Breast epithelium (tissue), 3 donors: ENCODE measurements at regions not wholly inside any gene's neighbourhood (a gene's known extent, or its start where the extent isn't known, plus 50 kb on each side); places are given as distances from the start of the nearest gene placed in this dataset.

Experiments
- POLR2AphosphoS5 ChIP-seq, 3 donors: sonication (generic); formaldehyde crosslinking; IDR thresholded peaks; one replicate each; pipeline ENCODE4 v1.6.1; 2017; ENCODE audit warnings: antibody characterized with exemption in 3 of 3
- TF ChIP-seq, protein P1 (sequence below), 3 donors: fragments of 450-650 bp; IDR thresholded peaks; one replicate each; pipeline ENCODE4 v1.5.1; 2016 to 2017; ENCODE audit warnings: antibody characterized with exemption in 3 of 3, mild to moderate bottlenecking in 3 of 3, moderate library complexity in 3 of 3

GRCh38 chr4:181656748-181657147 is 586.5 kb upstream of the TENM3 start:
- no peak for TF ChIP-seq POLR2AphosphoS5 (IDR thresholded peaks at IDR 0.05)
- TF ChIP-seq, protein P1, sequence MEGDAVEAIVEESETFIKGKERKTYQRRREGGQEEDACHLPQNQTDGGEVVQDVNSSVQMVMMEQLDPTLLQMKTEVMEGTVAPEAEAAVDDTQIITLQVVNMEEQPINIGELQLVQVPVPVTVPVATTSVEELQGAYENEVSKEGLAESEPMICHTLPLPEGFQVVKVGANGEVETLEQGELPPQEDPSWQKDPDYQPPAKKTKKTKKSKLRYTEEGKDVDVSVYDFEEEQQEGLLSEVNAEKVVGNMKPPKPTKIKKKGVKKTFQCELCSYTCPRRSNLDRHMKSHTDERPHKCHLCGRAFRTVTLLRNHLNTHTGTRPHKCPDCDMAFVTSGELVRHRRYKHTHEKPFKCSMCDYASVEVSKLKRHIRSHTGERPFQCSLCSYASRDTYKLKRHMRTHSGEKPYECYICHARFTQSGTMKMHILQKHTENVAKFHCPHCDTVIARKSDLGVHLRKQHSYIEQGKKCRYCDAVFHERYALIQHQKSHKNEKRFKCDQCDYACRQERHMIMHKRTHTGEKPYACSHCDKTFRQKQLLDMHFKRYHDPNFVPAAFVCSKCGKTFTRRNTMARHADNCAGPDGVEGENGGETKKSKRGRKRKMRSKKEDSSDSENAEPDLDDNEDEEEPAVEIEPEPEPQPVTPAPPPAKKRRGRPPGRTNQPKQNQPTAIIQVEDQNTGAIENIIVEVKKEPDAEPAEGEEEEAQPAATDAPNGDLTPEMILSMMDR (IDR thresholded peaks at IDR 0.05): no peak
